Esophagus squamous epithelium (tissue), 4 donors: ENCODE measurements at regions not wholly inside any gene's neighbourhood (a gene's known extent, or its start where the extent isn't known, plus 50 kb on each side); places are given as distances from the start of the nearest gene placed in this dataset.

Experiments
- CTCF ChIP-seq, 6 experiments: fragments of 450-650 bp in 4 of 6; fragments of 200-600 bp in 2 of 6; sonication (generic) in 2 of 6; IDR thresholded peaks; one replicate each; pipeline ENCODE4 v1.5.1; 2016 to 2019; ENCODE audit warnings: antibody characterized with exemption in 6 of 6, mild to moderate bottlenecking in 4 of 6, moderate library complexity in 4 of 6
- POLR2A ChIP-seq, 4 donors: fragments of 450-650 bp; IDR thresholded peaks; one replicate each; pipeline ENCODE4 v1.6.1; 2017; ENCODE audit warnings: antibody characterized with exemption in 4 of 4, mild to moderate bottlenecking in 4 of 4, moderate library complexity in 3 of 4

GRCh38 chr5:16000056-16000455 lies 179.5 kb downstream of the MARCHF11 start:
- TF ChIP-seq POLR2A (IDR thresholded peaks at IDR 0.05) (no peak), CTCF (IDR thresholded peaks at IDR 0.05) (no peak)
